ENCODE measurements at regions not wholly inside any gene's neighbourhood (a gene's known extent, or its start where the extent isn't known, plus 50 kb on each side); places are given as distances from the start of the nearest gene placed in this dataset.
"Not testable (repeated sequence)": the region's sequence is repeated elsewhere in the genome, so short reads cannot be mapped to it uniquely, and the experiment has no call there.

DNA sequence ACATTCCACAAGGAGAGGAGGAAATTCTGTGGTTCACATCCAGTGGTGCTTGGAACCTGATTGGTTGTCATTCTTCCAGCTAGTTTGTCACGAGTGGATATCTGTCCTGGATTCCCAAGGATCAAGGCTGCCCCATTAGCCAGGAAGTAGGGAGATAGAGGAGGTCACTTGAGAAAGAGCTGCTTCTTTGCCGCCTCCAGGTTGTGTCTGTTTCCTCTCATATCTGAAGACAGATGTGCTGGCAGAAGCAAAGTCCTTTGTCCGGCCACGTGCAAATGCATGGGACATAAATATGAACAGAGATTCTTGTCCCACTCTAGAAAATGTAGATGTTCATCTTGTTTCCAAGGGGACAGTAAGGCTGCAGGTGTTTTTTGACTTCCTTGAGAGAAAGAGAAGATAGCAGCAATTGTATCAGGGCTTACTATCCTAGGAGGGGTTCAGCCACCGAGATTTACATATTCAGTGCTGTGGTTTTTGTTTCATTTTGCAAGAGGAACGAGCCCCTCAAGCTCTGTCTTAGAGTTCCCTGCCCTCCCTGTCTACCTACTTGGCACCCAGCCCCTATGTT, 174.4 kb downstream of the RPIA start:
- no peaks in the 10 kb centered on the region for H3K4me1 Mint-ChIP-seq (ENCODE audit: low read depth)

DNA sequence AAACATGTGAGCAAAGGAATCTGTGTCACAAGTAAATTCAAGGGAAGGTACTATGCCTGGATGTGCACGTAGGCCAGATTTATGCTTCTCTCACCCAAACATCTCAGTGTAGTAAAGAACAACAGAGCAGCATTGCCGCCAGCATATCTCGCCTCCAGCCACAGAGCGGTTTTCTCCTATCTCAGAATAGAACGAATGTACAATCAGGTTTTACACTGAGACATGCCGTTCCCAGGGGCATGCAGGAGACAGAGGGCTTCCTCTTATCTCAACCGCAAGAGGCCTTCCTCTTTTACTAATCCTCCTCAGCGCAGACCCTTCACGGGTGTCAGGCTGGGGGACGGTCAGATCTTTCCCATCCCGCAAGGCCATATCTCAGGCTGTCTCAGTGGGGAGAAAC, 175.3 kb downstream of the RPIA start:
- Mint-ChIP-seq H3K27me3 (ENCODE audit: low read depth) (peaks cover 50% of the 10 kb centered on the region), H3K4me3 (no peak overlapping the region), H3K9me3 (no peaks in the 10 kb centered on the region), H3K27ac (no peak overlapping the region), H3K36me3 (ENCODE audit: low read depth) (no peaks in the 10 kb centered on the region), H3K4me1 (ENCODE audit: low read depth) (no peaks in the 10 kb centered on the region)

More for the DNA sequence above, 174.4 kb downstream of the RPIA start:
- H3K36me3 Mint-ChIP-seq (ENCODE audit: low read depth), result no peaks in the 10 kb centered on the region
- no peak overlapping the region for H3K27ac Mint-ChIP-seq
- no peak overlapping the region for H3K4me3 Mint-ChIP-seq
- peaks cover 50% of the 10 kb centered on the region for H3K27me3 Mint-ChIP-seq (ENCODE audit: low read depth)
- no peaks in the 10 kb centered on the region for H3K9me3 Mint-ChIP-seq

DNA sequence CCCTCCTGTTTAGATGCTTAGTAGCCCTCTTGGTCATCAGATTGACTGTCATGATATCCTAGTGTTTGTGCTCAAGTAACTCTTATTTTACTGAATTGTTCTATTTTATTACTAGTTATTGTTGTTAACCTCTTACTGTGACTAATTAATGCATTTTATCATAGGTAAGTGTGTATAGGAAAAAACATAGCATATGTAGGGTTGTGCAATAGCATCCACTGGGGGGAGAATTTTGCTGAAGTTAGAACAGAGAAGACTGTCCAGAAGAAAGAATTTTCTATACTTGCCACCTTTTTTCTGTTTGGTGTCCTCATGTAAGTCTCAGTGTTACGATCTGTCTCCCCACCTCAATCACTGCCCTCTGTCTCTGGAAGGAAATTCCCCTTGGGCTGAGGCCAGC, 177.4 kb downstream of the RPIA start:
- Mint-ChIP-seq H3K27ac (no peak overlapping the region), H3K27me3 (ENCODE audit: low read depth) (peaks cover 45% of the 10 kb centered on the region), H3K9me3 (no peaks in the 10 kb centered on the region), H3K36me3 (ENCODE audit: low read depth) (no peaks in the 10 kb centered on the region), H3K4me1 (ENCODE audit: low read depth) (no peaks in the 10 kb centered on the region), H3K4me3 (no peak overlapping the region)

DNA sequence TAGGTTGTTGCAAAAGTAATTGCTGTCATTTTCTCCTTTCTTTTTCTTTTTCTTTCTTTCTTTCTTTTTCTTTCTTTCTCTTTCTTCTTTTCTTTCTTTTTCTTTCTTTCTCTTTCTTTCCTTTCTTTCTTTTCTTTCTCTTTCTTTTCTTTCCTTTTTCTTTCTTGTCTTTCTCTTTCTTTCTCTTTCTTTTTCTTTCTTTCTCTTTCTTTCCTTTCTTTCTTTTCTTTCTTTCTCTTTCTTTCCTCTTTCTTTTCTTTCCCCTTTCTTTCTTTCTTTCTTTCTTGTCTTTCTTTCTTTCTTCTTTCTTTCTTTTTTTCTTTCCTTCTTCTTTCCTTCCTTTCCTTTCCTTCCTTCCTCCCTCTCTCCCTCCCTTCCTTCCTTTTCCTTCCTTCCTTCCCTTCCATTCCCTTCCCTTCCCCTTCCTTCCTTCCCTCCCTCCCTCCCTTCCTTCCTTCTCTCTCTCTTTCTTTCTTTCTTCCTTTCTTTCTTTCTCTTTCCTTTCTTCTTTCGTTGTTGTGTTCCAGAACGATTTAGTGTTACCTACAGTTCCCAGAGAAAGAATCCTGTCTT, 178.9 kb downstream of the RPIA start:
- H3K4me1 Mint-ChIP-seq (ENCODE audit: low read depth), result no peaks in the 10 kb centered on the region
- H3K27me3 Mint-ChIP-seq (ENCODE audit: low read depth), result peaks cover 31% of the 10 kb centered on the region
- H3K36me3 Mint-ChIP-seq (ENCODE audit: low read depth), result no peaks in the 10 kb centered on the region
- H3K4me3 Mint-ChIP-seq, result no peak overlapping the region
- no peaks in the 10 kb centered on the region for H3K9me3 Mint-ChIP-seq
- H3K27ac Mint-ChIP-seq, result no peak overlapping the region

DNA sequence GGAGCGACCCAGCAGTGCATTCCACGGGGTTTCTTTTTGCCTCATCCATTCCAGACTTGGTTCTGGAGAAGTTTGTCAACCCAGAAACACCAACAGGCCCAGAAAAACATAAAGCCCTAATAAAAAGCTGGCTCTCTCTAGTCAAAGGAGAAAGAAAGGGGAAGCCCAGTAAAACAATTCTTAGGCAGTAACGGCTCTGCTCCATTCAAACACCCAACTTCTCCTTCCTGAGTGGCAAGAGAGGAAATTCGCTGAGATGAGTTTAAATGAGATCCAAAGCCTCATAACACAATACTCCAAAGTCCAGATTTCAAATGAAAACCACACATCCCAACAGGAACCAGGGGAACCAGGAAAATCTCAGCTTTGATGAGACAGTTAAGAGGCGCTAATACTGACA, 179.9 kb downstream of the RPIA start:
- H3K9me3 Mint-ChIP-seq, result no peaks in the 10 kb centered on the region
- no peak overlapping the region for H3K4me3 Mint-ChIP-seq
- no peaks in the 10 kb centered on the region for H3K36me3 Mint-ChIP-seq (ENCODE audit: low read depth)
- H3K27ac Mint-ChIP-seq, result no peak overlapping the region
- no peaks in the 10 kb centered on the region for H3K4me1 Mint-ChIP-seq (ENCODE audit: low read depth)
- H3K27me3 Mint-ChIP-seq (ENCODE audit: low read depth), result peaks cover 26% of the 10 kb centered on the region

DNA sequence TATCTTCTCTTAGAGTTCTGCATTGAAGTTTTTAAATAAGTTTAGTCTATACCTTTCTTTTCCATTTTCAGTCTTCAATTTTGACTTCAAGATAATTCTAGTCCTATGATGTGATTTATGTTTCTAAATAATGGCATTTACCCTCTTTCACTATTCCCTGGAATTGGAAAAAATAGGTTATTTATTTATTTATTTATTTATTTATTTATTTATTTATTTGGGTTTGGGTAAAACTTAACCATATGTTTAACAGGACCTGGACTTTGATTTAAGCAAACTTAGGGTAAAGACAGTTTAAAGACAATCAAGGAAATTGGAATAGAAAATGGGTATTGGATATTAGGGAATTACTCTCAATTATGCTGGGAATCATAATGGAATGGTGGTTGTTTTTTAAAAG, 182.1 kb downstream of the RPIA start:
- H3K4me1 Mint-ChIP-seq (ENCODE audit: low read depth), result no peaks in the 10 kb centered on the region
- peaks cover 16% of the 10 kb centered on the region for H3K27me3 Mint-ChIP-seq (ENCODE audit: low read depth)
- H3K27ac Mint-ChIP-seq, result no peak overlapping the region
- no peaks in the 10 kb centered on the region for H3K9me3 Mint-ChIP-seq
- no peaks in the 10 kb centered on the region for H3K36me3 Mint-ChIP-seq (ENCODE audit: low read depth)
- H3K4me3 Mint-ChIP-seq, result no peak overlapping the region

DNA sequence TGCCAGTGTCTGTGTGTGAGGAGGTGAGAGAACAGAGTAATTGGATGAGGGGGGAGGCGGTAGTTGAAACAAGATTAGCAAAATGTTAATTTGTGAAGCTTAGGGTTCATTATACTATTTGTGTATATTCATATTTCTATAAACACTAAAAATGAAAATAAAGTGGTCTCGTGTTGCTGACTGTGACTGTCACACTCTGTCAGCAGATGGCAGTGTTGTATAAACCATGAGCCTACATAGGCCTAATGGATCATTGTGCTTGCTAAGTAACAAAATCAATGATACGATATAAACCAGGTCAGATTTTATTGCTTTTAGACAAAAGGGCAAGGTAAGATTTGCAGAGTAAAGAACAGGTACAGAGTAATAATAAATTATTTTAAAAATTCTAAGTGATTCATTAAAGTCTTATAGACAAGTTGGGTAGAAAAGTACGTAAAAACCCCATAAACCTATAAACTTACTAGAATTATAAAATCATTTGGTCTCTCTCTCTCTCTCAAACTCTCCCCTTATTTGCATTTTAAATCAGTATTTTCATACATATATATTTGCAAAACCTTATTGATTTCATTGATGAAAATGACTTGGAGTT, 182.7 kb downstream of the RPIA start:
- H3K27ac Mint-ChIP-seq, result no peak overlapping the region
- H3K4me1 Mint-ChIP-seq (ENCODE audit: low read depth), result no peaks in the 10 kb centered on the region
- no peak overlapping the region for H3K4me3 Mint-ChIP-seq
- peaks cover 21% of the 10 kb centered on the region for H3K27me3 Mint-ChIP-seq (ENCODE audit: low read depth)
- H3K36me3 Mint-ChIP-seq (ENCODE audit: low read depth), result no peaks in the 10 kb centered on the region
- H3K9me3 Mint-ChIP-seq, result no peaks in the 10 kb centered on the region

DNA sequence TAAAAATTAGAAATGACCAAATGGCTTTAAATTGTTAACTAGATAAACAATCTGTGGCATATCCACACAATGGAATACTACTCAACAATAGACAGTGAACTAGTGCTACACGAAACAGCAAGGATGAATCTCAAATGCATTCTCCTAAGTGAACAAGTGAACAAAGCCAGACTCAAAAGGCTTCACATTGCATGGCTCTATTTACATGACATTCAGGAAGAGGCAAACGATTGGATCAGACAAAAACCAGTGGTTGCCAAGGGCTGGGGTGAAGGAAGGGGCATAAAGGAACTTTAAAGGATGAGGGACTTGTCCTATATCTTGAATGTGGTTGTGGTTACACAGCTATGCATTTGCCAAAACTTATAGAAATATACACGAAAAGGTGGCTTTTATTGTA, 184.3 kb downstream of the RPIA start:
- H3K36me3 Mint-ChIP-seq (ENCODE audit: low read depth), result no peaks in the 10 kb centered on the region
- peaks cover 23% of the 10 kb centered on the region for H3K27me3 Mint-ChIP-seq (ENCODE audit: low read depth)
- no peak overlapping the region for H3K4me3 Mint-ChIP-seq
- no peaks in the 10 kb centered on the region for H3K9me3 Mint-ChIP-seq
- H3K27ac Mint-ChIP-seq, result no peak overlapping the region
- no peaks in the 10 kb centered on the region for H3K4me1 Mint-ChIP-seq (ENCODE audit: low read depth)

DNA sequence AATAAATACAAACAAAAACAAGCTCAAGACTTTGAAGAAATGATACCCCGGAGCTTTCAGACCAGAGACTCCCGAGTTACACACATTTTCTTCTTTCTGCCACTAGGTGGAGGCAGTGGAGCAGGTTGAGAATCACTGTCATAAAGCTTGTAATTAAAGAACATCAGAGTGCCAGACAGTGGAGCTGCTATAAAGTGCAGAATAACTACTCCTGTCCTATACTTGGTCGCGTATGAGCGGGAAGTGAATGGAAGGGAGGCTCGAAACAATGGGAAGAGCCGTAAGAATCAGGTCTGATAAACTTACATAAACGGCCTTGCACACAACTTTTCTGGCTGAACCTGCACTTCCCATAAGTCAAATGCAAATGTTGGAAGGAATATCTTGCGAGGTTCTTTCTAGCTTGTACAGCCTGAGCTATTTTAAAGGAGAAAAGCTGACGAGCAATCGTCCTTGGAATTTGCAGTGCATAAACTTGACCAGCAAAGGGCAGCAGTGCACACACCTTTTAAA, 189.0 kb downstream of the RPIA start:
- Mint-ChIP-seq H3K27ac (no peak overlapping the region), H3K27me3 (ENCODE audit: low read depth) (peaks cover 24% of the 10 kb centered on the region)

DNA sequence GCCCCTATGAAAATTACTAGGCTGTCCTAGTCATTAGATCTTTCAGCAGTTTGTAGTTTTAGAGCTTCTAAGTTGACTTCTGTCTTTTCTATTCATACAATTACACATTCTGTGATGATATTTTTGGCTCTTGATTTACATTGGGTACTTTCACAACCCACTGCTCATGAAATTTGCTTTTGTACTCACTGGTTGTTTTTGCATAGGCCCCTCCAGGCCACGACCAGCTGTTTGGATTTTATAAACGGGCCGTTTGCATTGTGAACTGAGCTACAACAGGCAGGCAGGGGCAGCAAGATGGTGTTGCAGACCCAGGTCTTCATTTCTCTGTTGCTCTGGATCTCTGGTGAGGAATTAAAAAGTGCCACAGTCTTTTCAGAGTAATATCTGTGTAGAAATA, 193.8 kb downstream of the RPIA start:
- Mint-ChIP-seq H3K9me3 (no peaks in the 10 kb centered on the region), H3K27me3 (ENCODE audit: low read depth) (peaks cover 15% of the 10 kb centered on the region), H3K36me3 (ENCODE audit: low read depth) (no peaks in the 10 kb centered on the region), H3K27ac (no peak overlapping the region), H3K4me1 (ENCODE audit: low read depth) (no peaks in the 10 kb centered on the region), H3K4me3 (no peak overlapping the region)

More for the DNA sequence above, 189.0 kb downstream of the RPIA start:
- no peaks in the 10 kb centered on the region for H3K4me1 Mint-ChIP-seq (ENCODE audit: low read depth)
- H3K36me3 Mint-ChIP-seq (ENCODE audit: low read depth), result no peaks in the 10 kb centered on the region
- H3K9me3 Mint-ChIP-seq, result no peaks in the 10 kb centered on the region
- H3K4me3 Mint-ChIP-seq, result no peak overlapping the region

DNA sequence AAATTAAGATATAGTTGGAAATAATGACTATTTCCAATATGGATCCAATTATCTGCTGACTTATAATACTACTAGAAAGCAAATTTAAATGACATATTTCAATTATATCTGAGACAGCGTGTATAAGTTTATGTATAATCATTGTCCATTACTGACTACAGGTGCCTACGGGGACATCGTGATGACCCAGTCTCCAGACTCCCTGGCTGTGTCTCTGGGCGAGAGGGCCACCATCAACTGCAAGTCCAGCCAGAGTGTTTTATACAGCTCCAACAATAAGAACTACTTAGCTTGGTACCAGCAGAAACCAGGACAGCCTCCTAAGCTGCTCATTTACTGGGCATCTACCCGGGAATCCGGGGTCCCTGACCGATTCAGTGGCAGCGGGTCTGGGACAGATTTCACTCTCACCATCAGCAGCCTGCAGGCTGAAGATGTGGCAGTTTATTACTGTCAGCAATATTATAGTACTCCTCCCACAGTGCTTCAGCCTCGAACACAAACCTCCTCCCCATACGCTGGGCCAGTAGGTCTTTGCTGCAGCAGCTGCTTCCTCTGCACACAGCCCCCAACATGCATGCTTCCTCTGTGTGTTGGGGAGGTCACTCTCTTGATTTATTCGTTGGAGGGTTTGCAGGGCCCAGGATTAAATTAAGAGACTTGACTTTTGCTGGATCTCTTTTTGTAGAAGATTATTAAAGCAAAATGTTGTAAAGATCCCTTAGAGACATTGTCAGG, 194.4 kb downstream of the RPIA start:
- H3K27me3 Mint-ChIP-seq (ENCODE audit: low read depth), result peaks cover 15% of the 10 kb centered on the region
- H3K27ac Mint-ChIP-seq, result no peak overlapping the region

DNA sequence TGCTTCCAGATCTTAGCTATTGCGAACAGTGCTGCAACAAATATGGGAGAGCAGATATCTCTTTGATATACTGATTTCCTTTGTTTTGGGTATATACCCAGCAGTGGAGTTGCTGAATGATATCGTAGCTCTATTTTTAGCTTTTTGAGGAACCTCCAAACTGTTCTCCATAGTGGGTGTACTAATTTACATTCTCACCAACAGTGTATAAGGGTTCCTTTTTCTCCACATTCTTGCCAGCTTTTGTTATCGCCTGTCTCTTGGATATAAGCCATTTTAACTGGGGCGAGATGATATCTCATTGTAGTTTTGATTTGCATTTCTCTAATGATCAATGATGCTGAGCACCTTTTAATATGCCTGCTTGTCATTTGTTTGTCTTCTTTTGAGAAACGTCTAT, 196.0 kb downstream of the RPIA start:
- not testable (repeated sequence) for H3K4me1 Mint-ChIP-seq (ENCODE audit: low read depth); H3K27me3 Mint-ChIP-seq (ENCODE audit: low read depth); H3K36me3 Mint-ChIP-seq (ENCODE audit: low read depth); H3K9me3 Mint-ChIP-seq; H3K27ac Mint-ChIP-seq; H3K4me3 Mint-ChIP-seq

More for the DNA sequence above, 194.4 kb downstream of the RPIA start:
- H3K36me3 Mint-ChIP-seq (ENCODE audit: low read depth), result no peaks in the 10 kb centered on the region
- H3K4me3 Mint-ChIP-seq, result no peak overlapping the region
- H3K4me1 Mint-ChIP-seq (ENCODE audit: low read depth), result no peaks in the 10 kb centered on the region
- H3K9me3 Mint-ChIP-seq, result no peaks in the 10 kb centered on the region

DNA sequence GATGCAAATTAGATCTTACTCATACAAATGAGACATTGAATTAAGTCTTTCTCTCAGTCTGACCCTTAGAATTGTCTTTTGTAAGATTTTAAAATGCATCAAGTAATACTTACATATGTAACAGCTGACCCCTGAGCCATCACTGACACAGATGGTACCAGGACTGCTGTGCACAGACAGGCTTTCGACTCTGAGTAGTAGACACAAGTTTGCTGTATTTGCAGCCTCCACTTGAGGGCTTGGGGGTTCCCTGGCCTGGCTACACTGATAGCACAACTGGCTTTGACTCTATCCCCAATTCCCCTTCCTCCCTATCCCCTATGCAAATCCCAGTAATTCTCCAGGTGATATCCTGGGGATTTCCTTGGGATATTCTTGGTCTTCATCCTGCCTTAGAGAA, 200.7 kb downstream of the RPIA start:
- H3K4me3 Mint-ChIP-seq, result no peak overlapping the region
- no peaks in the 10 kb centered on the region for H3K9me3 Mint-ChIP-seq
- H3K27me3 Mint-ChIP-seq (ENCODE audit: low read depth), result peaks cover 7% of the 10 kb centered on the region
- no peaks in the 10 kb centered on the region for H3K36me3 Mint-ChIP-seq (ENCODE audit: low read depth)
- H3K4me1 Mint-ChIP-seq (ENCODE audit: low read depth), result no peaks in the 10 kb centered on the region
- H3K27ac Mint-ChIP-seq, result no peak overlapping the region

DNA sequence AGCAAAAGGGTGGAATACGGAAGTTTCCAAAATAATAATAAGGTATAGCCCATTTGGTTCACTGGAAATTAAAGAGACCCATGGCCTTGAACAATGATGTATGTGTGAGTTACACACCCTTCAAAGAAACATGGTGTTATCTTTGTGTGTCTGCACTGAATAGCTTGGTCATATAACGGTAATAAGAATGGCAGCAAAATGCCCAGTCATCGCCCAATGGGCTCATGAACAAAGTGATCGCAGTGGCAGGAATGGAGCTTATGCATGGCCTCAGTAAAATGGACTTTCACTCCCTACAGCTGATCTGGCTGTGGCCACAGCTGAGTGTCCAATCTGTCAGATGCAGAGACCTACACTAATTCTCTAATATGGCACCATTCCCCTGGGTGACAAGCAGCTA, 201.3 kb downstream of the RPIA start:
- Mint-ChIP-seq H3K9me3 (no peaks in the 10 kb centered on the region), H3K27ac (no peak overlapping the region), H3K27me3 (ENCODE audit: low read depth) (peaks cover 4% of the 10 kb centered on the region), H3K36me3 (ENCODE audit: low read depth) (no peaks in the 10 kb centered on the region), H3K4me3 (no peak overlapping the region), H3K4me1 (ENCODE audit: low read depth) (no peaks in the 10 kb centered on the region)

DNA sequence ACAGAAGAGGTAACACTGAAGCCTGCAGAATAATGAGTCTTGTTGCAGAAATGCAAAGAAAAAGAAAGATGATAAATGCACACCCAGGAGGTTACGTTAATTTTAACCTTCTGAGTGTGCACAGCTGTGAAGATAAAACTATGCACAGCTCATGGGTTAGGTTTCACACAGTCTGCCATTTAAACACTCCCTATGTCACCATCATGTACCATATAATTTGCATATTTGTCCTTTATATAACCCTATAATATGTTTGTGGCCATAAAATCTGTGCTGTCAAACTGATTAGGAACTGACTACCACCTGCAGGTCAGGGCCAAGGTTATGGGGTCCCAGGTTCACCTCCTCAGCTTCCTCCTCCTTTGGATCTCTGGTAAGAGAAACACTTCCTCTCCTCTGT, 205.5 kb downstream of the RPIA start:
- Mint-ChIP-seq H3K36me3 (ENCODE audit: low read depth) (no peaks in the 10 kb centered on the region), H3K4me3 (no peak overlapping the region), H3K27me3 (ENCODE audit: low read depth) (peaks cover 4% of the 10 kb centered on the region)

More for the DNA sequence above, 205.5 kb downstream of the RPIA start:
- H3K9me3 Mint-ChIP-seq, result no peaks in the 10 kb centered on the region
- H3K27ac Mint-ChIP-seq, result no peak overlapping the region
- H3K4me1 Mint-ChIP-seq (ENCODE audit: low read depth), result no peaks in the 10 kb centered on the region

Data from T-helper 1 cell treated with Interleukin-12 subunit alpha and Interleukin-12 subunit beta and Interleukin-4 antibody, amounts not matched to agents 30 μg/mL and 1 μg/mL, for 36 hours (primary cell).